Testis (tissue), 2 donors: ENCODE measurements at regions not wholly inside any gene's neighbourhood (a gene's known extent, or its start where the extent isn't known, plus 50 kb on each side); places are given as distances from the start of the nearest gene placed in this dataset.

Source experiments
- DNase-seq: peaks from one replicate; pipeline ENCODE4 v3.0.0-alpha.2; 2019
- H3K27ac ChIP-seq, 2 donors: fragments of 200-600 bp; sonication (generic); one replicate each; pipeline ENCODE4 v1.5.1; 2019
- H3K27me3 ChIP-seq: fragments of 200-600 bp; sonication (generic); one replicate; pipeline ENCODE4 v1.5.1; 2019
- H3K36me3 ChIP-seq: fragments of 200-600 bp; sonication (generic); one replicate; pipeline ENCODE4 v1.5.1; 2017; ENCODE audit warnings: low read depth; ENCODE audit errors: missing control alignments
- H3K4me1 ChIP-seq: fragments of 200-600 bp; sonication (generic); one replicate; pipeline ENCODE4 v1.5.1; 2019
- H3K4me3 ChIP-seq, 2 donors: fragments of 200-600 bp; sonication (generic); one replicate each; pipeline ENCODE4 v1.5.1; 2017 to 2019
- H3K9me3 ChIP-seq: fragments of 200-600 bp; sonication (generic); one replicate; pipeline ENCODE4 v1.5.1; 2017
- POLR2A ChIP-seq: fragments of 450-650 bp; IDR thresholded peaks from one replicate; pipeline ENCODE4 v1.6.1; 2017; ENCODE audit warnings: antibody characterized with exemption, mild to moderate bottlenecking, moderate library complexity
- WGBS, 2 donors: methylation state at CpG; one replicate each; pipeline ENCODE4 v1.1.5; 2018; 5-methylcytosine and 5-hydroxymethylcytosine counted together
- intact Hi-C: fragments of 100-400 bp; cut with DNase I; formaldehyde crosslinking; loops from one replicate; pipeline ENCODE4 v1.15.1; 2023; ENCODE audit warnings: low total_unique reads
- TF ChIP-seq, protein P1 (sequence below), 3 experiments: fragments of 450-650 bp in 2 of 3; fragments of 200-600 bp in 1 of 3; sonication (generic) in 1 of 3; IDR thresholded peaks; one replicate each; pipeline ENCODE4 v1.5.1; 2016 to 2019; ENCODE audit warnings: antibody characterized with exemption in 3 of 3, mild to moderate bottlenecking in 2 of 3, moderate library complexity in 1 of 3

DNA sequence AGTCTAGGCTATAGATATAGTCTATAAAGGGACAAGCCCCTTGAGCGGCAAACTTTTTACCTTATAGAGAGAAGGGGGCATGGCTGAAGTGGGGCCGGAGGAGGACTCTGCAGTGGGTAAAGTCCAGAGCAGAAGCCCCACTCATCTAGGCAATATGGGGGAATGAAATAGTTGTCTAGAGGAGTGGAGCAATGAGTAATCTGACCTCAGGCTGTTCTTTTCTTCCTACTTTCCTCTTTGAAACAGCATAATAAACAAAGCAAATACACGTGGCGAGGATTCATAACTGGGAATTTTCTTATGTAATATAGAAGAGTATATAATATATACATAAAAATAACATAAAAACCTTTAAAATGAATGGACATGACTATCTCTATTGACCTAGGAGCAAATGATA is 546.4 kb upstream of the ZNF385D start:
- H3K9me3 ChIP-seq: no peaks in the 10 kb centered on the region
- no peak overlapping the region for H3K27ac ChIP-seq
- DNase-seq: no peak
- H3K4me3 ChIP-seq: no peak overlapping the region
- H3K27me3 ChIP-seq: no peaks in the 10 kb centered on the region
- TF ChIP-seq, protein P1, sequence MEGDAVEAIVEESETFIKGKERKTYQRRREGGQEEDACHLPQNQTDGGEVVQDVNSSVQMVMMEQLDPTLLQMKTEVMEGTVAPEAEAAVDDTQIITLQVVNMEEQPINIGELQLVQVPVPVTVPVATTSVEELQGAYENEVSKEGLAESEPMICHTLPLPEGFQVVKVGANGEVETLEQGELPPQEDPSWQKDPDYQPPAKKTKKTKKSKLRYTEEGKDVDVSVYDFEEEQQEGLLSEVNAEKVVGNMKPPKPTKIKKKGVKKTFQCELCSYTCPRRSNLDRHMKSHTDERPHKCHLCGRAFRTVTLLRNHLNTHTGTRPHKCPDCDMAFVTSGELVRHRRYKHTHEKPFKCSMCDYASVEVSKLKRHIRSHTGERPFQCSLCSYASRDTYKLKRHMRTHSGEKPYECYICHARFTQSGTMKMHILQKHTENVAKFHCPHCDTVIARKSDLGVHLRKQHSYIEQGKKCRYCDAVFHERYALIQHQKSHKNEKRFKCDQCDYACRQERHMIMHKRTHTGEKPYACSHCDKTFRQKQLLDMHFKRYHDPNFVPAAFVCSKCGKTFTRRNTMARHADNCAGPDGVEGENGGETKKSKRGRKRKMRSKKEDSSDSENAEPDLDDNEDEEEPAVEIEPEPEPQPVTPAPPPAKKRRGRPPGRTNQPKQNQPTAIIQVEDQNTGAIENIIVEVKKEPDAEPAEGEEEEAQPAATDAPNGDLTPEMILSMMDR (IDR thresholded peaks at IDR 0.05): no peak
- no peak for TF ChIP-seq POLR2A
- 92 to 94% methylated on average over 4 of the region's 4 CpGs for WGBS, 2 donors
- H3K36me3 ChIP-seq: no peaks in the 10 kb centered on the region
- H3K4me1 ChIP-seq: no peaks in the 10 kb centered on the region
- intact Hi-C loops: no loop called here

DNA sequence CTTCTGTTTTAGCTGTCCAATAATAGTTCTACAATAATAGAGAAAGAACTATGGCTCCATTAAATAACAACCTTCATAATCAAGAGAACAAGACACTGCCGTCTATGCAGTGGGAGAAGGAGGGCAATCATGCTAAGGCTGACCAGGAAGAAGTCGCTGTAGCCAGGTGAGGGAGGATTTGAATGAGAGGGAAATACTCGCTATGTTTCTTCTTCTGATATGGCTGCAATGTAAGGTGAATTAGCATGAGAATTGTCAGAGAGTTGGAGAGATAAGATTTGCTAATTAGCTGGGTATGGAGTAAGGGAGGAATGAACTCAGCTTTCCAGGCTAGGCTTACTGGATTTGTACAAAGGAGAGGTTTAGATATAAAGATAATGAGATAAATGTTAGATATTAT is 555.4 kb upstream of the ZNF385D start:
- no peaks in the 10 kb centered on the region for H3K27me3 ChIP-seq
- no peaks in the 10 kb centered on the region for H3K4me1 ChIP-seq
- H3K9me3 ChIP-seq: no peaks in the 10 kb centered on the region
- H3K36me3 ChIP-seq: no peaks in the 10 kb centered on the region
- WGBS, 2 donors: 56 to 60% methylated on average over 3 of the region's 3 CpGs
- intact Hi-C loops: no loop called here
- H3K27ac ChIP-seq: no peak overlapping the region
- TF ChIP-seq POLR2A: no peak
- TF ChIP-seq, protein P1 (IDR thresholded peaks at IDR 0.05): no peak
- no peak overlapping the region for H3K4me3 ChIP-seq
- no peak for DNase-seq

DNA sequence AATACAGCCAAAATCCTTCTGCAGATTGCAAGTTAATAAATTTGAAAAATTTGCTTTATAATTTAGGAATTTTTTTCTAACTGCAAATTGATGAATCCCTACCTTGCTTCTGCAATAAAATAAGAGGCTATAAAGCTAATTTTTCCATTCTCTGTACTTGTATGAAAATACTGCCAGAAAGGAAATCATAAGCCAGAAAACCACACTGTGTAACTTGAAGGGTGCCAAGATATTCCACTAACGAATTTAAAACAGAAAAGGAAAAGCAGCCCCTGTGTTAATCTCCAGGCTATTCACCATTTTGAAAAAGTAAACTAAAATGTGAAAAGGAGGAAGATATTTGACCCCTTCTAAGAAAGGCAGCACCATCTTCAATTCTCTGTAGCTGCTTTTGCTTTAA is 557.9 kb upstream of the ZNF385D start:
- Histone ChIP-seq H3K27ac (no peak overlapping the region), H3K4me1 (no peaks in the 10 kb centered on the region), H3K4me3 (no peak overlapping the region), H3K27me3 (no peaks in the 10 kb centered on the region), H3K36me3 (no peaks in the 10 kb centered on the region), H3K9me3 (no peaks in the 10 kb centered on the region)
- intact Hi-C loops: no loop called here
- 25 to 29% methylated on average over 1 of the region's 1 CpG for WGBS, 2 donors
- DNase-seq: no peak
- no peak for TF ChIP-seq POLR2A
- TF ChIP-seq, protein P1 (IDR thresholded peaks at IDR 0.05): no peak

DNA sequence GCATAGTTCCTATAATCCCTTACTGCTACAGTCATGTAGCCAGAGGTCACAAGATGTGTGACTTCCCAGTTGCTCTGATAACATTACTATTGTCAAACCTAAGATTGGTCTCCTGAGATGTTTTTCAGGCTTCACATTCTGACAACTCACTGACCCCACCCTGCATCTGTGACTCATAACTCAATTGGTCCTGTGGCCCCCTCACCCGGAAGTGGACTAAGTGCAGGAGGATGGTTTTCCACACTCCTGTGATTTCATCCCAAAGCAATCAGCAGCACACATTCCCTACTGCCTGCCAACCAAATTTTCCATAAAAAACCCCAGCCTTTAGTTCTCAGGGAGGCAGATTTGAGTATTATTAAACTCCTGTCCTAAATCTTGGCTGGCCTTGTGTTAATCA is 564.9 kb upstream of the ZNF385D start:
- H3K4me3 ChIP-seq: no peak overlapping the region
- intact Hi-C loops: no loop called here
- WGBS, 2 donors: 68 to 75% methylated on average over 1 of the region's 1 CpG

DNA sequence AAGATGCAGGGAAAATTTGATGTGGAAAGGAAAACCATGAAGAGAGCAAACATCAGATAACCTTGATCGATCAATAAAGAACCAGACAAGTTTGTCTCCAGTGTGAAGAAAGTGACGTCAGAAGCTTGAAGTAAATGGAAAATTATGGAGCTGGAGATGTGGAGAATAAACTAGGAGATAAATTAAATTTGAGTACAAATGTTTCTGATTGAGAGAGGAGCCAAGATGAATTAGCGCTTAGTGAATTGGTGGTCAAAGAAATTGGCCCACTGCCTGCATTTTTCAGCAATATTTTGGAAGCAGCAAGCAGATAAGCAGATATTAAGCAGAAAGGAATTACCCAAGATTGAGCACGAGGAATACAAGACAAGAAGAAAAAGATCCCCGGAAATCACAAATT is 567.3 kb upstream of the ZNF385D start:
- intact Hi-C loops: no loop called here
- Histone ChIP-seq H3K4me1 (no peaks in the 10 kb centered on the region), H3K27ac (no peak overlapping the region), H3K4me3 (no peak overlapping the region), H3K27me3 (no peaks in the 10 kb centered on the region), H3K9me3 (no peaks in the 10 kb centered on the region), H3K36me3 (no peaks in the 10 kb centered on the region)
- 58 to 62% methylated on average over 5 of the region's 5 CpGs for WGBS, 2 donors
- TF ChIP-seq, protein P1 (IDR thresholded peaks at IDR 0.05): no peak
- no peak for TF ChIP-seq POLR2A
- DNase-seq: no peak

More for the DNA sequence above, 564.9 kb upstream of the ZNF385D start:
- no peak for DNase-seq
- TF ChIP-seq, protein P1 (IDR thresholded peaks at IDR 0.05): no peak
- no peaks in the 10 kb centered on the region for H3K4me1 ChIP-seq
- H3K27me3 ChIP-seq: no peaks in the 10 kb centered on the region
- no peaks in the 10 kb centered on the region for H3K9me3 ChIP-seq
- no peak overlapping the region for H3K27ac ChIP-seq
- no peaks in the 10 kb centered on the region for H3K36me3 ChIP-seq
